ENCODE measurements at regions not wholly inside any gene's neighbourhood (a gene's known extent, or its start where the extent isn't known, plus 50 kb on each side); places are given as distances from the start of the nearest gene placed in this dataset.

DNA sequence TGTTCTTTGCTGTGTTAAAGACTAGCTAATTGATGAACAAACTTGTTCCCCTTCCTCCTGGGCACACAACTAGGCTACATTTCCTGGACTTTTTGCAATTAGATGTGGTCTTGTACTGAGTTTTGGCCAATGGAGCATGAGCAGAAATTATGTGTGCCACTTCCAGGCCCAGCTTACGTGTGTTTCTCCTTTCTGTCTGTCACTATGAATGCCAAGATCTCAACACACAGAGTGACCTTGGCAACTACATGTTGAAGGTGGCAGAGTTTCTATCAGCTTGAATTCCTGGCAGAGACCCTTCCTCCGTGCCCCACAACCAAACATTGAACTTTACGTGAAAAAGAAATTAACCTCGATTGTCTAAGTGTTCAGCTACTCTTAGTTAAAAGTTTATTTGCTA is 81.7 kb upstream of the PIAS1 start:
- no peak for TF ChIP-seq POLR2AphosphoS5 (IDR thresholded peaks at IDR 0.05; ENCODE audit: low read depth)
- TF ChIP-seq EZH2 (IDR thresholded peaks at IDR 0.05; ENCODE audit: low read depth, unreplicated experiment) = no peak
- TF ChIP-seq CTCF (conservative IDR thresholded peaks at IDR 0.05; ENCODE audit: low read depth in 2 of 2) = no peak
- no peak for TF ChIP-seq EZH2phosphoT487 (IDR thresholded peaks at IDR 0.05; ENCODE audit: unreplicated experiment)
- TF ChIP-seq, protein P1, sequence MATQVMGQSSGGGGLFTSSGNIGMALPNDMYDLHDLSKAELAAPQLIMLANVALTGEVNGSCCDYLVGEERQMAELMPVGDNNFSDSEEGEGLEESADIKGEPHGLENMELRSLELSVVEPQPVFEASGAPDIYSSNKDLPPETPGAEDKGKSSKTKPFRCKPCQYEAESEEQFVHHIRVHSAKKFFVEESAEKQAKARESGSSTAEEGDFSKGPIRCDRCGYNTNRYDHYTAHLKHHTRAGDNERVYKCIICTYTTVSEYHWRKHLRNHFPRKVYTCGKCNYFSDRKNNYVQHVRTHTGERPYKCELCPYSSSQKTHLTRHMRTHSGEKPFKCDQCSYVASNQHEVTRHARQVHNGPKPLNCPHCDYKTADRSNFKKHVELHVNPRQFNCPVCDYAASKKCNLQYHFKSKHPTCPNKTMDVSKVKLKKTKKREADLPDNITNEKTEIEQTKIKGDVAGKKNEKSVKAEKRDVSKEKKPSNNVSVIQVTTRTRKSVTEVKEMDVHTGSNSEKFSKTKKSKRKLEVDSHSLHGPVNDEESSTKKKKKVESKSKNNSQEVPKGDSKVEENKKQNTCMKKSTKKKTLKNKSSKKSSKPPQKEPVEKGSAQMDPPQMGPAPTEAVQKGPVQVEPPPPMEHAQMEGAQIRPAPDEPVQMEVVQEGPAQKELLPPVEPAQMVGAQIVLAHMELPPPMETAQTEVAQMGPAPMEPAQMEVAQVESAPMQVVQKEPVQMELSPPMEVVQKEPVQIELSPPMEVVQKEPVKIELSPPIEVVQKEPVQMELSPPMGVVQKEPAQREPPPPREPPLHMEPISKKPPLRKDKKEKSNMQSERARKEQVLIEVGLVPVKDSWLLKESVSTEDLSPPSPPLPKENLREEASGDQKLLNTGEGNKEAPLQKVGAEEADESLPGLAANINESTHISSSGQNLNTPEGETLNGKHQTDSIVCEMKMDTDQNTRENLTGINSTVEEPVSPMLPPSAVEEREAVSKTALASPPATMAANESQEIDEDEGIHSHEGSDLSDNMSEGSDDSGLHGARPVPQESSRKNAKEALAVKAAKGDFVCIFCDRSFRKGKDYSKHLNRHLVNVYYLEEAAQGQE (IDR thresholded peaks at IDR 0.05; ENCODE audit: unreplicated experiment) = no peak
- TF ChIP-seq, protein P2, sequence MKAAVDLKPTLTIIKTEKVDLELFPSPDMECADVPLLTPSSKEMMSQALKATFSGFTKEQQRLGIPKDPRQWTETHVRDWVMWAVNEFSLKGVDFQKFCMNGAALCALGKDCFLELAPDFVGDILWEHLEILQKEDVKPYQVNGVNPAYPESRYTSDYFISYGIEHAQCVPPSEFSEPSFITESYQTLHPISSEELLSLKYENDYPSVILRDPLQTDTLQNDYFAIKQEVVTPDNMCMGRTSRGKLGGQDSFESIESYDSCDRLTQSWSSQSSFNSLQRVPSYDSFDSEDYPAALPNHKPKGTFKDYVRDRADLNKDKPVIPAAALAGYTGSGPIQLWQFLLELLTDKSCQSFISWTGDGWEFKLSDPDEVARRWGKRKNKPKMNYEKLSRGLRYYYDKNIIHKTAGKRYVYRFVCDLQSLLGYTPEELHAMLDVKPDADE (IDR thresholded peaks at IDR 0.05) = no peak
- TF ChIP-seq CREB1 (CRISPR knock-in tag; IDR thresholded peaks at IDR 0.05; ENCODE audit: low read depth) = no peak
- no peak for TF ChIP-seq JUNB (IDR thresholded peaks at IDR 0.05; ENCODE audit: unreplicated experiment)
- TF ChIP-seq NANOG (IDR thresholded peaks at IDR 0.05; ENCODE audit: borderline replicate concordance) = no peak
- TF ChIP-seq ZNF331 (CRISPR knock-in tag; IDR thresholded peaks at IDR 0.05; ENCODE audit: low read depth) = no peak
- TF ChIP-seq STAT1 (IDR thresholded peaks at IDR 0.05; ENCODE audit: unreplicated experiment) = no peak
- no peak for TF ChIP-seq ZNF114 (CRISPR knock-in tag; IDR thresholded peaks at IDR 0.05)
